GM06990 (cell line): ENCODE measurements at regions not wholly inside any gene's neighbourhood (a gene's known extent, or its start where the extent isn't known, plus 50 kb on each side); places are given as distances from the start of the nearest gene placed in this dataset.
"Not testable (repeated sequence)": the region's sequence is repeated elsewhere in the genome, so short reads cannot be mapped to it uniquely, and the experiment has no call there.

Experiments
- DNase-seq: peaks from one replicate; pipeline ENCODE4 v3.0.0-alpha.2; 2011; ENCODE audit not compliant: insufficient read length; ENCODE audit errors: extremely low read depth
- H3K27me3 ChIP-seq: replicated peaks from 2 replicates; pipeline ENCODE4 v1.6.0; 2011; ENCODE audit warnings: low read length; ENCODE audit not compliant: control insufficient read depth, insufficient read depth
- H3K36me3 ChIP-seq: 2 replicates; pipeline ENCODE4 v1.5.1; 2011; ENCODE audit warnings: low read length; ENCODE audit not compliant: control insufficient read depth, insufficient read depth
- H3K4me3 ChIP-seq: replicated peaks from 2 replicates; pipeline ENCODE4 v1.5.1; 2011; ENCODE audit warnings: low read depth, mild to moderate bottlenecking, control low read depth, low read length
- CTCF ChIP-seq: IDR thresholded peaks from 2 replicates; pipeline ENCODE4 v1.5.1; 2011; ENCODE audit warnings: low read length, control low read depth, mild to moderate bottlenecking, inconsistent platforms; ENCODE audit not compliant: insufficient read depth, poor library complexity, severe bottlenecking

- DNase-seq, result no peak
- Histone ChIP-seq H3K36me3 (no peaks in the 10 kb centered on the region), H3K4me3 (no peak overlapping the region), H3K27me3 (no peaks in the 10 kb centered on the region)
- no peak for TF ChIP-seq CTCF
These were observed 824.0 kb upstream of the ARRDC3 start for GRCh38 chr5:92207151-92207550.

- no peak for TF ChIP-seq CTCF
- H3K36me3 ChIP-seq, result no peaks in the 10 kb centered on the region
- DNase-seq, result no peak
- no peaks in the 10 kb centered on the region for H3K27me3 ChIP-seq
- H3K4me3 ChIP-seq, result no peak overlapping the region
These were observed 823.6 kb upstream of the ARRDC3 start for GRCh38 chr5:92206681-92207080.

GRCh38 chr5:92199035-92199434 lies 815.9 kb upstream of the ARRDC3 start:
- DNase-seq, H3K27me3 ChIP-seq, H3K4me3 ChIP-seq, H3K36me3 ChIP-seq: not testable (repeated sequence)

- Histone ChIP-seq H3K4me3 (no peak overlapping the region), H3K36me3 (no peaks in the 10 kb centered on the region), H3K27me3 (no peaks in the 10 kb centered on the region)
- no peak for DNase-seq
- TF ChIP-seq CTCF, result no peak
These were observed 798.5 kb upstream of the ARRDC3 start for GRCh38 chr5:92181656-92182055.

GRCh38 chr5:92180391-92180790 lies 797.3 kb upstream of the ARRDC3 start:
- no peak overlapping the region for H3K4me3 ChIP-seq
- H3K27me3 ChIP-seq, result no peaks in the 10 kb centered on the region
- no peaks in the 10 kb centered on the region for H3K36me3 ChIP-seq
- TF ChIP-seq CTCF, result no peak
- DNase-seq, result no peak

GRCh38 chr5:92179651-92180050 lies 796.5 kb upstream of the ARRDC3 start:
- no peak for TF ChIP-seq CTCF
- no peak for DNase-seq
- Histone ChIP-seq H3K27me3 (no peaks in the 10 kb centered on the region), H3K4me3 (no peak overlapping the region), H3K36me3 (no peaks in the 10 kb centered on the region)
